Motor neuron (in vitro differentiated cells): ENCODE measurements at regions not wholly inside any gene's neighbourhood (a gene's known extent, or its start where the extent isn't known, plus 50 kb on each side); places are given as distances from the start of the nearest gene placed in this dataset.

Source experiments
- ATAC-seq, 8 experiments: fragments of 200-7000 bp; cut with Tn5 transposase; replicated peaks in 6 of 8; 2 replicates each; pipeline ENCODE4 v1.8.0; 2021; ENCODE audit warnings: mild to moderate bottlenecking in 8 of 8, moderate library complexity in 8 of 8
- H3K27ac ChIP-seq, 2 donors: fragments of 250-450 bp; sonication (Bioruptor Pico); 2 replicates each; pipeline ENCODE4 v1.9.0; 2021; ENCODE audit warnings: antibody characterized with exemption in 2 of 2, mild to moderate bottlenecking in 2 of 2, moderate library complexity in 1 of 2
- H3K4me1 ChIP-seq, 2 donors: fragments of 250-450 bp; sonication (Bioruptor Pico); replicated peaks in 1 of 2; 2 replicates each; pipeline ENCODE4 v1.6.1; 2021; ENCODE audit warnings: antibody characterized with exemption in 2 of 2, mild to moderate bottlenecking in 2 of 2, moderate library complexity in 1 of 2
- H3K4me3 ChIP-seq, 5 donors: fragments of 250-450 bp; sonication (Bioruptor Pico); 2 replicates each; pipeline ENCODE4 v1.9.0; 2021; ENCODE audit warnings: antibody characterized with exemption in 5 of 5, mild to moderate bottlenecking in 5 of 5, moderate library complexity in 4 of 5
- WGBS, 10 experiments: fragments of 450-650 bp; shearing (Covaris generic); methylation state at CpG; one replicate each; pipeline ENCODE4 v1.0.0; 2022; 5-methylcytosine and 5-hydroxymethylcytosine counted together
- in situ Hi-C, 9 experiments: fragments of 400-800 bp; cut with MboI; loops; one replicate each; pipeline ENCODE4 v1.15.0; 2021; ENCODE audit warnings: low sequenced_read_pairs in 9 of 9, low pct_unique_long_range_greater_than_20kb in 2 of 9; ENCODE audit not compliant: unreplicated experiment in 9 of 9

DNA sequence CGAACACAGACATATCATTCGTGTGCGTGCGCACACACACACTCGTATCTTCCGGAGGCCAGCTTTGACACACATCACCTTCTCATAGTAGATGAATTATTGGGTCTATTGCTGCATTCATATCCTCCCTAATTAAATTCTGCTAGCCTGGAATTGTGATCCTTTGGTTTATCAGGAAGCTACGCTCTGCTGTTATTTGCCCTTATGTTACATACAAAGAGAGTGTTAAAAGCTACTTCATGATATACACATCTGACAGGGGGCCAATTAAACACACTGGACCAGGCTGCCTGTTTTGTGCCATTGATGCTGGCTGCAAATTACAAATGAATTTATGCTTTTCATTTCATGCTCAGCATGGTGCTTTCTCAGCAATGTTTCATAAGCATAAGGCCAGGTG is 252.0 kb downstream of the RHOU start:
- Histone ChIP-seq H3K4me1 (peaks cover 27 to 42% of the 10 kb centered on the region in 2 donors), H3K4me3 (no peak overlapping the region), H3K27ac (peak overlapping the region; percentile 36 to 58)
- in situ Hi-C loops, result no loop called here
- ATAC-seq, result peak in 5 of 8 experiments; percentile 76 to 87 (median 79)
- 7 to 100% (median 86%) methylated on average over 1 to 5 of the region's 7 CpGs; no CpG with 5 or more reads in 5 of the 10 experiments for WGBS, 10 experiments

DNA sequence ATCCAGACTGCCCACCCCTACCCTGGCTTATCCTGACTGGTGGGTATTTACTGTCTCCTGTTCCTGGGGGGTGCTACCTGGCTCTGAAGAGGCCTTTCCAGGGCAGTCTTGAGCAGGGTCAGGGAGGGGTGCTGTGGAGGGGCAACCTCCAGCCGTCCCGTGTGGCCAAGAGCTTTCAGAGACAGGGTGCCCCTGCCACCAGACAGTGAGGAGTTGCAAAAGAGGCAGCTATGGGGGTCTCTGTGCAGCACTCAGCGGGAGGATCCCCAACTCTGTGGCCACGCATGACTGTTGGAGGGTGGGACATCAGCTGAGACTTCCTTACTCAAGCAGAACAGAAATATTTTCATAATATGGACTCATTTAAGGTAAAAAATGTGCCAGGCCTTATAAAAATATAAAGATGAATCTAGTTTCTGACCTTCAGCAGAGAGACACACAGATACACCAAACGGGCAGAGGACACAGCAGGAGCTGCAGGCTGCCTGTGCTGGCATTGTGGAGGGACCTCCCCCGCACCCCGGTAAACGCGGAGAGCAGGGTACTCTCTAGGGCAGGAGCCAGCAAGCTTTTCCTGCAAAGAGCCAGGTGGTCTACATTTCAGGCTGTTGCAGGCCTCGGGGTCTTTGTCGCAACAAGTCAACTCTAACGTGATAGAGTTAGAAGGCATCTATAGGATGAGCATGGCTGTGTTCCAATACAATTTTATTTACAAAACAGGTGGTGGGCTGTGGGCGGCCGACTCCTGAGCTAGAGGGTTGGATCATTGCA is 252.6 kb downstream of the RHOU start:
- in situ Hi-C loops, result no loop called here
- Histone ChIP-seq H3K4me3 (no peak overlapping the region), H3K4me1 (peaks cover 27 to 41% of the 10 kb centered on the region in 2 donors), H3K27ac (peak overlapping the region; percentile 36 to 58)
- 53 to 100% (median 84%) methylated on average over 1 to 11 of the region's 14 CpGs; no CpG with 5 or more reads in 2 of the 10 experiments for WGBS, 10 experiments
- ATAC-seq, result peak in 2 of 8 experiments; percentile 27

DNA sequence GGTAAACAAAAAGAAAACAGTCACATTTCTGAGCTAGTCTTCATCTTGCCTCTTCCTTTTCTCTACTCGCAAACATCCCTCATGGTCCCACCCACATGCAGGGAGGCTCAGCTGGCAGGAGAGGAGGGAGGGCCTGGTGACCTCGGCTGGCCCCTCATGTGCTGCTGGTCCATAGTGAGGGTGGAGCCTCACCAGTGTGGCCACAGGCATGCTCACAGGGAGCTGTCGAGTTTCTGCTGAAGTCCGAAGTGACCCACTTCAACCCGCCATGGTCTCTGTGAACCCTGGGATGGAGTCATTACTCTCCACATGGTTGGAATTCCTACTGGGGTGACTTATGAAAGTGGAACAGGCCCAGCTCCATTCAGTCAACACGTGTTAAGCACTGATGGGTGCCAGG is 253.4 kb downstream of the RHOU start:
- ATAC-seq, result peak in 5 of 8 experiments; percentile 19 to 72 (median 70)
- in situ Hi-C loops, result no loop called here
- 0 to 100% (median 70%) methylated on average over 1 to 6 of the region's 6 CpGs; no CpG with 5 or more reads in 1 of the 10 experiments for WGBS, 10 experiments
- Histone ChIP-seq H3K27ac (no peak overlapping the region), H3K4me3 (no peak overlapping the region), H3K4me1 (peaks cover 27 to 34% of the 10 kb centered on the region in 2 donors)

DNA sequence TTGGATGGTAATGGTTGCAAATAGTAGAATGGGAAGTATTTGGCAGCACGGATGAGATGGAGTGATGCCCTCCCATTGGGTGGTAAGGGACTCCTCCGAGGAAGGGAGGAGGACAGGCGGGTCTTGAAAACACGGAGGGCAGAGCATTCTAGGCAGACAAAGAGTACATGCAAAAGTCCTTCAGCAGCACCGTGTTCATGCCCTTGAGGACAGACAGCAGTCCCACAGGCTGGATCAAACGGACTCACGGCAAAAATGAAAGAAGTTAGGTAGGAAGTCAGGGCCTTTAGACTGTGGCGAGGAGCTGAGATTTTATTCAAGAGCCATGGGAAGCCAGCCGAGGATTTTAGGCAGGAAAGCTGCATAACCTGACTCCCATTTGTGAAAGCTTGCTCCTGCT is 253.9 kb downstream of the RHOU start:
- no peak overlapping the region for H3K4me3 ChIP-seq
- no peak overlapping the region for H3K27ac ChIP-seq
- 58 to 100% (median 90%) methylated on average over 1 to 9 of the region's 9 CpGs for WGBS, 10 experiments
- no peak for ATAC-seq
- H3K4me1 ChIP-seq, result peaks cover 27 to 31% of the 10 kb centered on the region in 2 donors
- in situ Hi-C loops, result no loop called here

DNA sequence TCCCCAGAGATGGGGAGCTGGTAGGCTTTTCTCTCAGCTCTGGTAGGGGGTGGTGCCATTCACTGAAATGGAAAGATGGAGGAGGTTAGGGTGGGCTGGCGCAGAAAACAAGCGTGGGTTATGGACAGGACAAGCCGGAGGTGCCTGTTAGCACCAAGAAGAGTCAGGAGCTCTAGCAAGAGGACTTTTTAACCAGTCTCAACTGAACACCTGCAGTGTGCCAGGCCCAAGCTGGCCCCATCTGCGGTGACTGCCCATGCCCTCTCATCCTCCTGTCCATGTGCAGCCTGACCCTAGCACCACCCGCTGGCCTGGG is 254.4 kb downstream of the RHOU start:
- no peak for ATAC-seq
- no peak overlapping the region for H3K27ac ChIP-seq
- H3K4me1 ChIP-seq, result peaks cover 27 to 31% of the 10 kb centered on the region in 2 donors
- H3K4me3 ChIP-seq, result no peak overlapping the region
- WGBS, 10 experiments, result 67 to 100% (median 90%) methylated on average over 1 to 5 of the region's 5 CpGs; no CpG with 5 or more reads in 5 of the 10 experiments
- in situ Hi-C loops, result no loop called here

DNA sequence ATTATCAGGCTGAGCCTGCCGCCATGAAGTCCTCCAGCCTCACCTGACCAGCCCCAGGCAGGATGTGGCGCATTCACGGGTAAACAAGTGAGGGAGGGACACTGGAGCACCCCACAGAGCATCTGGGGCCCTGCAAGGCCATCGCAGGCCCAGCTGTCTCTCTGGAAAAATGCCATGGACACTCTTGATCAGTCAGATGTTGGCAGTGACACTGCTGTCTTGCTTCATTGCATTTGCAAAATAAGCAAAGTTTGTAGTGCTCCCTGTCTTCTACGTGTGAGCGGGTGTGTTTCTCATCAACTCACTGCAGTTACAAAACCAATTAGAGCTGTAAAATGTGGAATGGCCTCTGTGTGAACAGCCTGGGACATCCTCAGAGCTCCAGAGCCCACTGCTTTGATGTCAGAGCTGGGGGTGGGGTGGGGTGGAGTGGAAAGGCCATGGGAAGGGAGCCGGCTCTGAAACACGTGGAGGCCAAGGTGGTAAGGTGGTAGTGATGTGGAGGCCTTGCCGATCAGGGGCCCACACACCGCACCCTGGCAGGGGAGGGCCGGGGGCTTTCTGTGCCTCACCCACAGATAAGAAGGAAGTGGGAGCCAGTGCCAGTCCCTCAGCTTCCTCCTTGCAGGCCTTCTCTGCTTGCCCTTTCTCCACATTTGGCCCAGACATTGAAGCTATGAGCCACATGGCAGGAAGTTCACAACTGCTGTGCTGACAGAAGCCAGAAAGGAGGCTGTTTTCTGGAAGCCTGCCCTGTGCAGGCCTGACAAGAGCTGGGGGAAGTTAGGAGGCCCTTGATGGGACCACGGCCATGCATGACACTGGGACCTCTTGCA is 254.9 kb downstream of the RHOU start:
- Histone ChIP-seq H3K27ac (no peak overlapping the region), H3K4me1 (peaks cover 27 to 31% of the 10 kb centered on the region in 2 donors), H3K4me3 (no peak overlapping the region)
- 42 to 89% (median 68%) methylated on average over 2 to 5 of the region's 12 CpGs; no CpG with 5 or more reads in 1 of the 10 experiments for WGBS, 10 experiments
- in situ Hi-C loops, result no loop called here
- ATAC-seq, result peak in 3 of 8 experiments; percentile 21 to 79 (median 62)

DNA sequence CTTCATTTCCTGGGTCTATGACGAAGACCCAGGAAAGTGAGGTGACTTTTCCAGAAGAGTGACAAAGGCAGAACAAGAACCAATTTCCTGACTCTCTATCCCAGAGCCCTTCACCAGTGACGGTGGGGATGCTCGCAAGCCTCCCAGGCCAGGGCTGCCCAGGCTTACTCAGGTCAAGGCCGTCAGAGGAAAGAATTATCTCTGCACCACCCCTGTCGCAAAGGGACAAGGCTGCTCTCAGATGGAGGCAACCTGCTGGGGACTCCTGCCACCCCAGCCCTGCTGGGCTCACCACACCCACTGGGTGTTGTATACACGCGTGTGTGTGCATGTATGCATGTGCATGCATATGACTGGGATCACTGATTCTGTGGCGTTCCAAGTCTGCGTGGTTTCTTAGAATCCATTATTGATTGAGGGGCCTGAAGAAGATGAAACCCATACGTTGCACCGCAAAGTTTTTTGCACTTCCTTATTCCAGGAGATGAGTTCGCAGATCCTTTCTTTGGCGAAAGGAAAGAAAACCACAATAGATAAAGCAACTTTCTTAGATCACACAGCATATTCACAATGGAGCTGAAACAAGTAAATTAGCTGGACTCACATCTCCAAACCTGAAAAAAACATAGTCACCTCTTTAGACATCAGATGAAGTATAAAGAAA is 255.8 kb downstream of the RHOU start:
- ATAC-seq, result no peak
- peaks cover 27 to 31% of the 10 kb centered on the region in 2 donors for H3K4me1 ChIP-seq
- WGBS, 10 experiments, result 92 to 100% (median 98%) methylated on average over 2 to 13 of the region's 13 CpGs; no CpG with 5 or more reads in 2 of the 10 experiments
- in situ Hi-C loops, result no loop called here
- no peak overlapping the region for H3K27ac ChIP-seq
- H3K4me3 ChIP-seq, result no peak overlapping the region

DNA sequence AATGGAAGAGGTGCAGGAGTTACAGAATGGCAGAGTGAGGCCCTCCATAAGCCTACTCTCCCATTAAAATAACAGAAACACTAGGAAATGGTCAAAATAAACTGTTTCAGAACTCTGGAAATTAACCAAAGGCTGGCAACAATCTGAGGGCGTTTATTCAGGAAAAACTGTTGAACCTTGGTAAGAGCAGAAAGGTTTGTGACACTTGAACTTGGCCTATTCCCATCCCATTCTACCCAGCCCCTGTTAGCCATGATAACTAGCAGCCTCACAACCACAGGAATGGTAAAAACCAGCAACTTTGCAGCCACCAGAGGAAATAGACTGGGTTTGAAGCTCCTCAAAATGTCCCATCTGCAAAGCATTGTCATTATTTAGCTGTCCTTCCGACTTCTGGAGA is 256.8 kb downstream of the RHOU start:
- Histone ChIP-seq H3K4me3 (no peak overlapping the region), H3K4me1 (peaks cover 21% of the 10 kb centered on the region in 2 donors), H3K27ac (no peak overlapping the region)
- 27 to 100% (median 84%) methylated on average over 1 to 2 of the region's 2 CpGs; no CpG with 5 or more reads in 2 of the 10 experiments for WGBS, 10 experiments
- ATAC-seq, result no peak
- in situ Hi-C loops, result no loop called here

DNA sequence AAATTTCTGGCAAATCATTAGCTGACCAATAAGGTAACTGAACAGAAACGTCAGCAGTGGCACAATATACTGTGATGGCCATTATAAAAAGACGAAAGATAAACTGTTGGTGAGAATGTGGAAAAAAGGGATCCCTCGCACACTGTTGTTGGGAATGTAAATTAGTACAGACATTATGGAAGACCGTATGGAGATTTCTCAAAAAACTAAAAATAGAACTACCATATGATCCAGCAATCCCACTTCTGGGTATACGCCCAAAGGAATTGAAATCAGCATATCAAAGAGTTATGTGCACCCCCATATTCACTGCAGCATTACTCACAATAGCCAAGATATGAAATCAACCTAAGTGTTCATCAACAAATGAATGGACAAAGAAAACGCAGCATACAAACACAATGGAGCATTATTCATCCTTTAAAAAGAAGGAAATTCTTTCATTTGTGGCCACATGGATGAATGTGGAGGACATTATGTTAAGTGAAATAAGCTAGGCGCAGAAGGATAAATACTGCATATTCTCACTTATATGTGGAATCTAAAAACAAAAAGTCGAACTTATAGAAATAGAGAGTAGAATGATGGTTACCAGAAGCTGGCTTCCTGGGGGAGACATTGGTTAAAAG is 257.7 kb downstream of the RHOU start:
- no peak overlapping the region for H3K4me3 ChIP-seq
- peaks cover 12% of the 10 kb centered on the region in 2 donors for H3K4me1 ChIP-seq
- in situ Hi-C loops, result no loop called here
- WGBS, 10 experiments, result 30 to 96% (median 82%) methylated on average over 4 to 8 of the region's 8 CpGs
- H3K27ac ChIP-seq, result no peak overlapping the region
- ATAC-seq, result peak in 4 of 8 experiments; percentile 6 to 29 (median 8)

DNA sequence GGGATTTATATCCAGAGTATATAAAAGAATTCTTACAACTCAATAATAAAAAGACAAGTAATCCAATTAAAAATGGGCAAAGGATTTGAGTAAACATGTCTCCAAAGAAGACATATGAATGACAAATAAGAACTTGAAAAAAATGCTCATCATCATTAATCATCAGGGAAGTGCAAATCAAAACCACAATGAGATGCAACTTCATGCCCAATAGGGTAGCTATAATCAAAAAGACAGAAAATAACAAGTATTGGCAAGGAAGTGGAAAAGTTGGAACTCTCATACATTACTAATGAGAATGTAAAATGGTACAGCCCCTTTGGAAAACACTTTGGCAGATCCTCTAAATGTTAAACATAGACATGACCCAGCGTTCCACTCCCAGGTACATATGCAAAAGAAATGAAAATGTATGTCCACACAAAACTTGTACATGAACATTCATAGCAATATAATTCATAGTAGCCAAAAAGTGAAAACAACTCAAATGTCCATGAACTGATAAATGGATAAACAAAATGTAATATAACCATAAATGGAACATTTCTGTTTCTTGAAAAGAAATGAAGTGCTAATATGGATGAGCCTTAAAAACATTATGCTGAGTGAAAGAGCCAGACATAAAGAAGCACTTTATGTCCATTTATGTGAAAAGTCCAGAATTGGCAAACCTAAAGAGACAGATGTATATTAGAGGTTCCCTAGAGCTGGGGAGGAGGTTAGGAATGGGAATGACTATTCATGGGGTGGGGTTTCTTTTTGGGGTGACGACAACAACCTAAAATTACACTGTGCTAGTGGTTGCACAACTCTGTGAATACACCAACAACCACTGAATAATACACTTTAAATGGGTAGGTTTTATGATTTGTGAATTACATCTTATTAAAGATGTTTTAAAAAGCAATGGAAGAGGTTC is 259.7 kb downstream of the RHOU start:
- WGBS, 10 experiments, result 0 to 100% (median 96%) methylated on average over 1 to 2 of the region's 2 CpGs
- Histone ChIP-seq H3K27ac (no peak overlapping the region), H3K4me3 (no peak overlapping the region), H3K4me1 (peaks cover 0 to 2% of the 10 kb centered on the region in 2 donors)
- ATAC-seq, result peak in 3 of 8 experiments; percentile 83 to 91 (median 87)
- in situ Hi-C loops, result no loop called here

DNA sequence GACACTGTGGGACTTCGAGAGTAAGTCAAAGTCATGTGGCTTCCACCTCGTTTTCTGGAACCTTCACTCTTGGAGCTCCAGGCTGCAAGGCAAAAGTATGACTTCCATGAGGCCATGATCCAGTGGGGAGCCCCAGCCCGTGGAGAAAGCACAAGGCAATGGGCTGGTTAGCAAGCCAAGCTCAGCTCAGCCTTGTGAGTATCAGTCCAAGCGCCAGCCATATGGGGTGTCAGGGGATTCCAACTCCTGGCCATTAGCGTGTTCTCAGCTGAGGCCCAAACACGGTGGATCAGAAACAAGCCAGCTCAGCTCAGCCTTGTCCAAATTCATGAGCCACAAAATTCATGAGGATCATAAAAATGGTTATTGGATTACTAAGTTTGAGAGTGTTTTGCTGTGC is 261.0 kb downstream of the RHOU start:
- ATAC-seq, result no peak
- 55 to 100% (median 90%) methylated on average over 1 to 5 of the region's 6 CpGs; no CpG with 5 or more reads in 1 of the 10 experiments for WGBS, 10 experiments
- no peaks in the 10 kb centered on the region for H3K4me1 ChIP-seq
- in situ Hi-C loops, result no loop called here
- H3K27ac ChIP-seq, result no peak overlapping the region
- H3K4me3 ChIP-seq, result no peak overlapping the region

DNA sequence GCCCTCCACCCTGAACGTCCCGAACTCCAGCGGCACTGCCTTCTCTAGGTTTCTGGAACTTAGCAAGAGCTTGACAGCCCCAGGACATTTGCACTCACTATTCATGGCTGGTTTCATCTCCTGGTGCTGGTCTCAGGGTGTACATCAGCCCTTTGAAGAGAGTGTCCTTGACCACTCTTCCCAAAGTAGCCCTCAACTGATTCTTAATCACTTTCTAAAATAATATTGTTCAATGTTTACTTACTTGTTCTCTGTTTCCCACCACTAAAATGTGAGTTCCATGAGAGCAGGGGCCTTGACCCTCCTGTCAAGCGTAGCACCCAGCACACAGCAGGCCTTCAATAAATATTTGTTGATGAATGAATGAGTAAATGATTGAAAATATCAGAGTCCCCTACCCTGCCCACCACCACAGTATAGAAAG is 262.5 kb downstream of the RHOU start:
- WGBS, 10 experiments, result 53 to 100% (median 95%) methylated on average over 1 to 4 of the region's 4 CpGs; no CpG with 5 or more reads in 4 of the 10 experiments
- no peak for ATAC-seq
- no peak overlapping the region for H3K27ac ChIP-seq

More for the DNA sequence above, 262.5 kb downstream of the RHOU start:
- no peak overlapping the region for H3K4me3 ChIP-seq
- in situ Hi-C loops, result no loop called here
- no peaks in the 10 kb centered on the region for H3K4me1 ChIP-seq
